A673 (cell line): ENCODE measurements at regions not wholly inside any gene's neighbourhood (a gene's known extent, or its start where the extent isn't known, plus 50 kb on each side); places are given as distances from the start of the nearest gene placed in this dataset.

ENCODE experiments used
- CTCF ChIP-seq: fragments of 300-800, 200-600 bp; sonication (generic); conservative IDR thresholded peaks from 2 replicates; pipeline ENCODE4 v1.5.1; 2017; ENCODE audit warnings: low read depth, mild to moderate bottlenecking, antibody characterized with exemption, low read length, moderate library complexity, mixed read lengths
- EZH2 ChIP-seq: fragments of 200-600 bp; sonication (generic); IDR thresholded peaks from 2 replicates; pipeline ENCODE4 v1.6.1; 2017; ENCODE audit warnings: borderline replicate concordance, low read depth, mild to moderate bottlenecking, mixed read lengths, antibody characterized with exemption, low read length; ENCODE audit not compliant: poor library complexity, severe bottlenecking

DNA sequence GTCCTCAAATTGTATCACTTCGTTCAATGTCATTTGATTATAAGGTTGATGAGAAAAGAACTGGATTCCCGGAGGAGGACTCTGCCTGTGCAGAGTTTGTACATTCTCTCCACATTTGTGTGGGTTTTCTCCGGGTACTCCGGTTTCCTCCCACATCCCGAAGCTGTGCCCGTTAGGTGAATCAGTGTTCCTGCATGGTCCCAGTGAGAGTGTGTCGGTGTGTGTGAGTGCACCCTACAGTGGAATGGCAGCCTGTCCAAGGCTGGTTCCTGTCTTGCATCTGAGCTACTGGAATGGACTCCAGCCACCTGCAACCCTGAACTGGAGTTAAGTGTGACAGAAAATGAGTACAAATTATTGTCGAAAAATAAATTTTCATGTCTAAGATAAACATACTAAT lies 92.2 kb upstream of the KCTD3 start:
- TF ChIP-seq CTCF = no peak
- no peak for TF ChIP-seq EZH2
